H9 (cell line): ENCODE measurements at regions not wholly inside any gene's neighbourhood (a gene's known extent, or its start where the extent isn't known, plus 50 kb on each side); places are given as distances from the start of the nearest gene placed in this dataset.

Experiments
- DNase-seq: peaks from one replicate; pipeline ENCODE4 v3.0.0-alpha.2; 2017
- H2AFZ ChIP-seq: one replicate; pipeline ENCODE4 v1.6.1; 2013; ENCODE audit warnings: mild to moderate bottlenecking, low read length, control low read depth, moderate library complexity
- H2AK5ac ChIP-seq: 2 replicates; pipeline ENCODE4 v1.6.1; 2013; ENCODE audit warnings: low read length, control low read depth, mixed read lengths; ENCODE audit not compliant: insufficient read length
- H2BK120ac ChIP-seq: one replicate; pipeline ENCODE4 v1.6.1; 2013; ENCODE audit warnings: low read depth, mild to moderate bottlenecking, low read length, control low read depth, inconsistent platforms; ENCODE audit not compliant: poor library complexity, severe bottlenecking
- H2BK12ac ChIP-seq: 2 replicates; pipeline ENCODE4 v1.6.1; 2013; ENCODE audit warnings: low read length, control low read depth, mixed read lengths, low read depth; ENCODE audit not compliant: insufficient read length
- H2BK15ac ChIP-seq: 2 replicates; pipeline ENCODE4 v1.6.1; 2013; ENCODE audit warnings: low read depth, low read length, control low read depth
- H2BK20ac ChIP-seq: one replicate; pipeline ENCODE4 v1.6.1; 2013; ENCODE audit warnings: low read depth, mild to moderate bottlenecking, low read length, control low read depth, inconsistent platforms; ENCODE audit not compliant: poor library complexity, severe bottlenecking
- H2BK5ac ChIP-seq: 2 replicates; pipeline ENCODE4 v1.6.1; 2013; ENCODE audit warnings: low read length, control low read depth, mixed read lengths; ENCODE audit not compliant: insufficient read length
- H3K14ac ChIP-seq: 2 replicates; pipeline ENCODE4 v1.6.1; 2013; ENCODE audit warnings: low read length, control low read depth; ENCODE audit not compliant: insufficient read depth
- H3K18ac ChIP-seq: 2 replicates; pipeline ENCODE4 v1.6.1; 2013; ENCODE audit warnings: low read depth, mild to moderate bottlenecking, mixed read lengths, low read length, control low read depth; ENCODE audit not compliant: insufficient read length
- H3K23ac ChIP-seq: 2 replicates; pipeline ENCODE4 v1.6.1; 2013; ENCODE audit warnings: low read length, control low read depth, mixed read lengths, low read depth; ENCODE audit not compliant: insufficient read length
- H3K23me2 ChIP-seq: 2 replicates; pipeline ENCODE4 v1.6.1; 2013; ENCODE audit warnings: low read depth, mild to moderate bottlenecking, mixed read lengths, low read length, control low read depth; ENCODE audit not compliant: insufficient read length, poor library complexity, severe bottlenecking
- H3K27ac ChIP-seq: 2 replicates; pipeline ENCODE4 v1.5.1; 2013; ENCODE audit warnings: low read length, control low read depth, mixed read lengths, low read depth; ENCODE audit not compliant: insufficient read length
- H3K27me3 ChIP-seq: 2 replicates; pipeline ENCODE4 v1.6.1; 2013; ENCODE audit warnings: low read length, control low read depth, inconsistent platforms; ENCODE audit not compliant: insufficient read depth
- H3K4ac ChIP-seq: 2 replicates; pipeline ENCODE4 v1.6.1; 2013; ENCODE audit warnings: low read depth, mild to moderate bottlenecking, control low read depth, inconsistent platforms, low read length, moderate library complexity
- H3K4me1 ChIP-seq: 2 replicates; pipeline ENCODE4 v1.6.1; 2013; ENCODE audit warnings: low read length, control low read depth, inconsistent platforms; ENCODE audit not compliant: insufficient read depth
- H3K4me2 ChIP-seq: 2 replicates; pipeline ENCODE4 v1.6.1; 2013; ENCODE audit warnings: low read length, control low read depth, mixed read lengths; ENCODE audit not compliant: insufficient read length, insufficient read depth
- H3K56ac ChIP-seq: 2 replicates; pipeline ENCODE4 v1.6.1; 2013; ENCODE audit warnings: low read depth, mild to moderate bottlenecking, mixed read lengths, low read length, control low read depth; ENCODE audit not compliant: insufficient read length
- H3K79me1 ChIP-seq: 2 replicates; pipeline ENCODE4 v1.6.1; 2013; ENCODE audit warnings: low read depth, mild to moderate bottlenecking, moderate library complexity, low read length, control low read depth, inconsistent platforms; ENCODE audit not compliant: insufficient read depth, poor library complexity, severe bottlenecking
- H3K79me2 ChIP-seq: 2 replicates; pipeline ENCODE4 v1.6.1; 2013; ENCODE audit warnings: low read length, control low read depth, inconsistent platforms; ENCODE audit not compliant: insufficient read depth
- H3K9ac ChIP-seq: 2 replicates; pipeline ENCODE4 v1.6.1; 2013; ENCODE audit warnings: low read length, control low read depth, mixed read lengths; ENCODE audit not compliant: insufficient read length; ENCODE audit errors: extremely low read depth
- H3K9me3 ChIP-seq: one replicate; pipeline ENCODE4 v1.6.1; 2013; ENCODE audit warnings: low read depth, low read length, inconsistent platforms; ENCODE audit not compliant: control insufficient read depth
- H3T11ph ChIP-seq: one replicate; pipeline ENCODE4 v1.6.1; 2013; ENCODE audit warnings: mild to moderate bottlenecking, low read length, control low read depth, inconsistent platforms
- H4K20me1 ChIP-seq: one replicate; pipeline ENCODE4 v1.6.1; 2013; ENCODE audit not compliant: control insufficient read depth, insufficient read length, insufficient read depth
- H4K5ac ChIP-seq: 2 replicates; pipeline ENCODE4 v1.6.1; 2013; ENCODE audit warnings: low read depth, mild to moderate bottlenecking, mixed read lengths, low read length, control low read depth; ENCODE audit not compliant: insufficient read length
- H4K8ac ChIP-seq: replicated peaks from 2 replicates; pipeline ENCODE4 v1.6.1; 2013; ENCODE audit warnings: low read length, control low read depth, mixed read lengths, low read depth; ENCODE audit not compliant: insufficient read length
- H4K91ac ChIP-seq: 2 replicates; pipeline ENCODE4 v1.6.1; 2013; ENCODE audit warnings: low read depth, mild to moderate bottlenecking, moderate library complexity, mixed read lengths, low read length, control low read depth; ENCODE audit not compliant: insufficient read length
- H3K27ac Mint-ChIP-seq, 3 experiments: 2 replicates in 2 of 3; 3 replicates in 1 of 3; pipeline ENCODE4 v1.8.0; 2020 to 2021; ENCODE audit warnings: mixed read lengths in 3 of 3, mild to moderate bottlenecking in 1 of 3, moderate library complexity in 1 of 3
- H3K27me3 Mint-ChIP-seq: 2 replicates; pipeline ENCODE4 v1.8.0; 2021; ENCODE audit warnings: low read depth, mild to moderate bottlenecking, moderate library complexity, mixed read lengths
- H3K36me3 Mint-ChIP-seq, 3 experiments: 2 replicates in 2 of 3; 3 replicates in 1 of 3; pipeline ENCODE4 v1.8.0; 2020 to 2021; ENCODE audit warnings: low read depth in 3 of 3, mixed read lengths in 3 of 3; ENCODE audit not compliant: insufficient read depth in 1 of 3
- H3K4me1 Mint-ChIP-seq, 2 experiments: 2 replicates each; pipeline ENCODE4 v1.8.0; 2020; ENCODE audit warnings: mixed read lengths in 2 of 2
- H3K4me3 Mint-ChIP-seq, 2 experiments: 2 replicates in 1 of 2; 3 replicates in 1 of 2; pipeline ENCODE4 v1.8.0; 2020 to 2021; ENCODE audit warnings: mild to moderate bottlenecking in 2 of 2, mixed read lengths in 2 of 2, moderate library complexity in 1 of 2
- H3K9me3 Mint-ChIP-seq, 2 experiments: 2 replicates in 1 of 2; 3 replicates in 1 of 2; pipeline ENCODE4 v1.8.0; 2020; ENCODE audit warnings: mild to moderate bottlenecking in 2 of 2, mixed read lengths in 2 of 2, moderate library complexity in 1 of 2
- CTCF ChIP-seq: fragments of 200-600 bp; sonication (generic); conservative IDR thresholded peaks from 3 replicates; pipeline ENCODE4 v1.8.0; 2021; ENCODE audit warnings: antibody characterized with exemption, mild to moderate bottlenecking
- WGBS: extraction: QIAGEN DNeasy Blood & Tissue Kit; methylation state at CpG from one replicate; pipeline ENCODE4 v1.1.7; 2013; ENCODE audit warnings: missing lambda C conversion rate, low lambda C conversion rate, mixed read lengths; ENCODE audit not compliant: insufficient read length; ENCODE audit errors: extremely low coverage; 5-methylcytosine and 5-hydroxymethylcytosine counted together

GRCh38 chr2:66001538-66001937 is 433.4 kb upstream of the MEIS1 start:
- H2BK120ac ChIP-seq: no peak overlapping the region
- H3K79me1 ChIP-seq: no peaks in the 10 kb centered on the region
- Mint-ChIP-seq H3K27me3 (peaks cover 2% of the 10 kb centered on the region; the same call in 1 of the 2 replicates), H3K36me3 (no peaks in the 10 kb centered on the region), H3K4me1 (no peaks in the 10 kb centered on the region), H3K27ac (no peak overlapping the region), H3K9me3 (no peaks in the 10 kb centered on the region; a peak in 3 of 5 replicates), H3K4me3 (no peak overlapping the region)
- no peak overlapping the region for H3K9ac ChIP-seq
- no peak overlapping the region for H4K8ac ChIP-seq
- no peak overlapping the region for H3K4ac ChIP-seq
- H3K23me2 ChIP-seq: no peaks in the 10 kb centered on the region
- no peak overlapping the region for H3K4me2 ChIP-seq
- no peak overlapping the region for H3T11ph ChIP-seq
- H3K27ac ChIP-seq: no peak overlapping the region
- no peak overlapping the region for H3K56ac ChIP-seq
- no peaks in the 10 kb centered on the region for H3K79me2 ChIP-seq
- H4K20me1 ChIP-seq: no peaks in the 10 kb centered on the region
- H4K91ac ChIP-seq: no peak overlapping the region
- no peak for TF ChIP-seq CTCF
- H3K9me3 ChIP-seq: no peaks in the 10 kb centered on the region
- H2AK5ac ChIP-seq: no peak overlapping the region
- no peaks in the 10 kb centered on the region for H3K4me1 ChIP-seq
- no CpG with 5 or more reads among the region's 2 CpGs for WGBS
- no peak overlapping the region for H3K18ac ChIP-seq
- H2BK20ac ChIP-seq: no peak overlapping the region
- H2BK15ac ChIP-seq: no peak overlapping the region
- H2AFZ ChIP-seq: no peak overlapping the region
- DNase-seq: no peak
- H3K27me3 ChIP-seq: no peaks in the 10 kb centered on the region
- H2BK12ac ChIP-seq: no peak overlapping the region
- H3K23ac ChIP-seq: no peak overlapping the region
- H3K14ac ChIP-seq: no peak overlapping the region
- no peak overlapping the region for H4K5ac ChIP-seq
- no peak overlapping the region for H2BK5ac ChIP-seq
